GM19372 (cell line): ENCODE measurements at regions not wholly inside any gene's neighbourhood (a gene's known extent, or its start where the extent isn't known, plus 50 kb on each side); places are given as distances from the start of the nearest gene placed in this dataset.
"Not testable (repeated sequence)": the region's sequence is repeated elsewhere in the genome, so short reads cannot be mapped to it uniquely, and the experiment has no call there.

Source experiments
- ATAC-seq: cut with Tn5 transposase; IDR thresholded peaks from one replicate; pipeline ENCODE4 v1.9.1; 2021; ENCODE audit warnings: mild to moderate bottlenecking, low read depth, moderate library complexity; ENCODE audit not compliant: unreplicated experiment

GRCh38 chr1:148432318-148432717 is 50.8 kb downstream of the PPIAL4G start:
- ATAC-seq, result not testable (repeated sequence)

GRCh38 chr1:148429856-148430255 is 53.2 kb downstream of the PPIAL4G start:
- ATAC-seq, result not testable (repeated sequence)

GRCh38 chr1:148426940-148427611 is 56.0 kb downstream of the PPIAL4G start:
- not testable (repeated sequence) for ATAC-seq

- ATAC-seq, result not testable (repeated sequence)
Measured at GRCh38 chr1:148426385-148426784, 56.7 kb downstream of the PPIAL4G start.

- not testable (repeated sequence) for ATAC-seq
Measured at GRCh38 chr1:148424143-148425003, 58.7 kb downstream of the PPIAL4G start.

GRCh38 chr1:148422921-148423320 is 60.2 kb downstream of the PPIAL4G start:
- not testable (repeated sequence) for ATAC-seq

GRCh38 chr1:148417241-148417640 is 65.9 kb downstream of the PPIAL4G start:
- ATAC-seq, result not testable (repeated sequence)

GRCh38 chr1:148413385-148413784 is 69.7 kb downstream of the PPIAL4G start:
- not testable (repeated sequence) for ATAC-seq

GRCh38 chr1:148404786-148405568 is 78.1 kb downstream of the PPIAL4G start:
- ATAC-seq, result not testable (repeated sequence)

GRCh38 chr1:148403925-148404324 is 79.2 kb downstream of the PPIAL4G start:
- ATAC-seq, result not testable (repeated sequence)

GRCh38 chr1:148403085-148403456 is 80.0 kb downstream of the PPIAL4G start:
- ATAC-seq, result not testable (repeated sequence)

GRCh38 chr1:148402152-148403084 is 80.7 kb downstream of the PPIAL4G start:
- peak; percentile 80 for ATAC-seq

GRCh38 chr1:148397516-148397915 is 85.6 kb downstream of the PPIAL4G start:
- ATAC-seq, result not testable (repeated sequence)

GRCh38 chr1:148392505-148392904 is 90.6 kb downstream of the PPIAL4G start:
- ATAC-seq, result not testable (repeated sequence)

GRCh38 chr1:148391323-148391722 is 91.8 kb downstream of the PPIAL4G start:
- not testable (repeated sequence) for ATAC-seq

- no peak for ATAC-seq
Measured at GRCh38 chr1:148389027-148389339, 94.1 kb downstream of the PPIAL4G start.

GRCh38 chr1:148388260-148389026 is 94.7 kb downstream of the PPIAL4G start:
- ATAC-seq, result peak; percentile 58

GRCh38 chr1:148387949-148388259 is 95.2 kb downstream of the PPIAL4G start:
- not testable (repeated sequence) for ATAC-seq
